Right lobe of liver (tissue), 4 donors: ENCODE measurements at regions not wholly inside any gene's neighbourhood (a gene's known extent, or its start where the extent isn't known, plus 50 kb on each side); places are given as distances from the start of the nearest gene placed in this dataset.

Source experiments
- POLR2A ChIP-seq: fragments of 450-650 bp; IDR thresholded peaks from one replicate; pipeline ENCODE4 v1.6.1; 2017; ENCODE audit warnings: antibody characterized with exemption, mild to moderate bottlenecking
- TF ChIP-seq, protein P1 (sequence below), 4 donors: fragments of 200-600 bp in 3 of 4; fragments of 450-650 bp in 1 of 4; IDR thresholded peaks; one replicate each; pipeline versions ENCODE4 v1.5.1 to v1.8.0; 2016 to 2022; ENCODE audit warnings: antibody characterized with exemption in 4 of 4, mild to moderate bottlenecking in 2 of 4
- donor health status: DM: no; HTN: no; CAD: no.
- donor health status: DM: no; HTN: no; CAD: no.
- donor health status: DM: no; HTN: yes; CAD: no.

- TF ChIP-seq, protein P1, sequence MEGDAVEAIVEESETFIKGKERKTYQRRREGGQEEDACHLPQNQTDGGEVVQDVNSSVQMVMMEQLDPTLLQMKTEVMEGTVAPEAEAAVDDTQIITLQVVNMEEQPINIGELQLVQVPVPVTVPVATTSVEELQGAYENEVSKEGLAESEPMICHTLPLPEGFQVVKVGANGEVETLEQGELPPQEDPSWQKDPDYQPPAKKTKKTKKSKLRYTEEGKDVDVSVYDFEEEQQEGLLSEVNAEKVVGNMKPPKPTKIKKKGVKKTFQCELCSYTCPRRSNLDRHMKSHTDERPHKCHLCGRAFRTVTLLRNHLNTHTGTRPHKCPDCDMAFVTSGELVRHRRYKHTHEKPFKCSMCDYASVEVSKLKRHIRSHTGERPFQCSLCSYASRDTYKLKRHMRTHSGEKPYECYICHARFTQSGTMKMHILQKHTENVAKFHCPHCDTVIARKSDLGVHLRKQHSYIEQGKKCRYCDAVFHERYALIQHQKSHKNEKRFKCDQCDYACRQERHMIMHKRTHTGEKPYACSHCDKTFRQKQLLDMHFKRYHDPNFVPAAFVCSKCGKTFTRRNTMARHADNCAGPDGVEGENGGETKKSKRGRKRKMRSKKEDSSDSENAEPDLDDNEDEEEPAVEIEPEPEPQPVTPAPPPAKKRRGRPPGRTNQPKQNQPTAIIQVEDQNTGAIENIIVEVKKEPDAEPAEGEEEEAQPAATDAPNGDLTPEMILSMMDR (IDR thresholded peaks at IDR 0.05) = no peak
- TF ChIP-seq POLR2A = no peak
Measured at GRCh38 chr1:229757226-229757625, 131.2 kb downstream of the URB2 start.
